ENCODE measurements at regions not wholly inside any gene's neighbourhood (a gene's known extent, or its start where the extent isn't known, plus 50 kb on each side); places are given as distances from the start of the nearest gene placed in this dataset.

DNA sequence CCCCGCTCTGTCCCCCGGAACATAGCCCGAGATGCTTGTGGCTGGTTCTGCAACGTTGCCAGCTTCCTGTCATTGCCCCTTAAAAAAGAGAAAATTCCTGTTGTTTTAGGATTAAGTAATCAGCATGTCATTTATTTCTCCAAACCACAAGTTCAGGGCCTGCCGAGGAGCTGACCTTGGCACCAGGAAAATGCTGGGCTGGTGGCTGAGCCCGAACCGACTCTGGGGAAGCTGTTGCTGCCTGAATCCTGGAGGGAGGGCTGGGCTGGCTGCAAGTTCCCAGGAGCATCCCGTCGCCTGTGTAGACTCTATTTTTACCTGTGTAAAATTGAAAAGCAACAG is 130.9 kb upstream of the FOXF1 start:
- CTCF ChIA-PET, result no interaction called here
- ATAC-seq, result no peak
- RAD21 ChIA-PET (ENCODE audit: low non-redundant PET in 1 of 2, low total read pairs in 2 of 2, uncharacterized antibody in 2 of 2, unreplicated experiment in 2 of 2), result no interaction called here

DNA sequence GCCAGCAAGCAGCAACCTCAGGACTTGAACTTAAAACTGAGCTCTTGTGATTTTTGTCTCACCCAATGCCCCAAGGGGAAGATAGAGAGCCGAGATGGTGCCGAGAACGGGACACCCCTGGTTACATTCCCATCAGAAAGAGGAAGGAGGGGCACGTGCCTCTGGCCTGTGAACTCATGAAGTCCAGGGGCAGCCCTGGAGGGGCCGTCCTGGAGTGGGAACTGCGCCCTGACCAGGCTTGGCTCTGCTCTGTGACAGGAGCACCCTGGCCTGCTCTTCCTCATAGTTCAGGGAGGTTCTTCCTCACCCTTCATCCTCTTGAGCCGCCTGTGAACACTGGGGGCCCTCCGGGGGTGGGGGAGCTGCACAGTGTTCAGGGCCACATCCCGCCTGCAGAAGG is 130.3 kb upstream of the FOXF1 start:
- DNase-seq (ENCODE audit: low read depth, low spot score) (no peak), ATAC-seq (no peak)
- Histone ChIP-seq H3K4me1 (ENCODE audit: control insufficient read depth in 1 of 2, insufficient read depth in 2 of 2, low read length in 2 of 2) (peaks cover 9 to 22% of the 10 kb centered on the region in 2 experiments; a peak in 3 of 4 replicates), H2AFZ (ENCODE audit: low read depth, low read length, poor library complexity, severe bottlenecking) (no peak overlapping the region), H3K27ac (ENCODE audit: low read depth, low read length) (no peak overlapping the region), H3K9me3 (ENCODE audit: control insufficient read depth in 1 of 2, insufficient read depth in 1 of 2, low read depth in 1 of 2, low read length in 2 of 2) (no peaks in the 10 kb centered on the region), H3K4me2 (ENCODE audit: low read length) (no peak overlapping the region), H3K9me2 (ENCODE audit: insufficient read depth) (no peaks in the 10 kb centered on the region), H3K9ac (ENCODE audit: low read length) (no peak overlapping the region), H3K4me3 (replicated peaks in 1 of 2; ENCODE audit: low read depth in 1 of 2, low read length in 2 of 2) (no peak overlapping the region), H3K79me2 (ENCODE audit: insufficient read depth, low read length) (no peaks in the 10 kb centered on the region), H4K20me1 (ENCODE audit: insufficient read depth) (no peaks in the 10 kb centered on the region), H3K27me3 (ENCODE audit: insufficient read depth, low read length) (no peaks in the 10 kb centered on the region), H3K36me3 (ENCODE audit: control insufficient read depth in 1 of 2, insufficient read depth in 2 of 2, low read length in 2 of 2) (no peaks in the 10 kb centered on the region)
- intact Hi-C loops (cut with micrococcal nuclease), result no loop called here
- no TSS peak for BruUV-seq (replicated peaks)
- RAD21 ChIA-PET (ENCODE audit: low non-redundant PET in 1 of 2, low total read pairs in 2 of 2, uncharacterized antibody in 2 of 2, unreplicated experiment in 2 of 2), result no interaction called here
- CTCF ChIA-PET, result no interaction called here
- POLR2A ChIA-PET, result interaction anchor here (1.1 kb wide), 1 partner anchor 16 kb away, joined by 3 read pairs; no protein-coding TSS in a partner anchor
- TF ChIP-seq YY1 (IDR thresholded peaks at IDR 0.05; ENCODE audit: extremely low read depth, insufficient replicate concordance, low read depth, low read length) (no peak), POLR2A (IDR thresholded peaks at IDR 0.05; ENCODE audit: borderline replicate concordance, extremely low read depth, insufficient read depth, insufficient read length) (no peak), SRF (IDR thresholded peaks at IDR 0.05; ENCODE audit: low read depth) (no peak), JUND (IDR thresholded peaks at IDR 0.05) (no peak), EGR1 (IDR thresholded peaks at IDR 0.05; ENCODE audit: low read depth) (no peak), POLR2AphosphoS5 (IDR thresholded peaks at IDR 0.05; ENCODE audit: low read depth, low read length) (no peak), RAD21 (IDR thresholded peaks at IDR 0.05; ENCODE audit: low read depth) (no peak)
- TF ChIP-seq, protein P1, sequence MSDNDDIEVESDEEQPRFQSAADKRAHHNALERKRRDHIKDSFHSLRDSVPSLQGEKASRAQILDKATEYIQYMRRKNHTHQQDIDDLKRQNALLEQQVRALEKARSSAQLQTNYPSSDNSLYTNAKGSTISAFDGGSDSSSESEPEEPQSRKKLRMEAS (IDR thresholded peaks at IDR 0.05), result no peak
- TF ChIP-seq, protein P2, sequence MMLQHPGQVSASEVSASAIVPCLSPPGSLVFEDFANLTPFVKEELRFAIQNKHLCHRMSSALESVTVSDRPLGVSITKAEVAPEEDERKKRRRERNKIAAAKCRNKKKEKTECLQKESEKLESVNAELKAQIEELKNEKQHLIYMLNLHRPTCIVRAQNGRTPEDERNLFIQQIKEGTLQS (IDR thresholded peaks at IDR 0.05), result no peak
- TF ChIP-seq, protein P3, sequence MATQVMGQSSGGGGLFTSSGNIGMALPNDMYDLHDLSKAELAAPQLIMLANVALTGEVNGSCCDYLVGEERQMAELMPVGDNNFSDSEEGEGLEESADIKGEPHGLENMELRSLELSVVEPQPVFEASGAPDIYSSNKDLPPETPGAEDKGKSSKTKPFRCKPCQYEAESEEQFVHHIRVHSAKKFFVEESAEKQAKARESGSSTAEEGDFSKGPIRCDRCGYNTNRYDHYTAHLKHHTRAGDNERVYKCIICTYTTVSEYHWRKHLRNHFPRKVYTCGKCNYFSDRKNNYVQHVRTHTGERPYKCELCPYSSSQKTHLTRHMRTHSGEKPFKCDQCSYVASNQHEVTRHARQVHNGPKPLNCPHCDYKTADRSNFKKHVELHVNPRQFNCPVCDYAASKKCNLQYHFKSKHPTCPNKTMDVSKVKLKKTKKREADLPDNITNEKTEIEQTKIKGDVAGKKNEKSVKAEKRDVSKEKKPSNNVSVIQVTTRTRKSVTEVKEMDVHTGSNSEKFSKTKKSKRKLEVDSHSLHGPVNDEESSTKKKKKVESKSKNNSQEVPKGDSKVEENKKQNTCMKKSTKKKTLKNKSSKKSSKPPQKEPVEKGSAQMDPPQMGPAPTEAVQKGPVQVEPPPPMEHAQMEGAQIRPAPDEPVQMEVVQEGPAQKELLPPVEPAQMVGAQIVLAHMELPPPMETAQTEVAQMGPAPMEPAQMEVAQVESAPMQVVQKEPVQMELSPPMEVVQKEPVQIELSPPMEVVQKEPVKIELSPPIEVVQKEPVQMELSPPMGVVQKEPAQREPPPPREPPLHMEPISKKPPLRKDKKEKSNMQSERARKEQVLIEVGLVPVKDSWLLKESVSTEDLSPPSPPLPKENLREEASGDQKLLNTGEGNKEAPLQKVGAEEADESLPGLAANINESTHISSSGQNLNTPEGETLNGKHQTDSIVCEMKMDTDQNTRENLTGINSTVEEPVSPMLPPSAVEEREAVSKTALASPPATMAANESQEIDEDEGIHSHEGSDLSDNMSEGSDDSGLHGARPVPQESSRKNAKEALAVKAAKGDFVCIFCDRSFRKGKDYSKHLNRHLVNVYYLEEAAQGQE (IDR thresholded peaks at IDR 0.05; ENCODE audit: low read depth), result no peak
- TF ChIP-seq, protein P4, sequence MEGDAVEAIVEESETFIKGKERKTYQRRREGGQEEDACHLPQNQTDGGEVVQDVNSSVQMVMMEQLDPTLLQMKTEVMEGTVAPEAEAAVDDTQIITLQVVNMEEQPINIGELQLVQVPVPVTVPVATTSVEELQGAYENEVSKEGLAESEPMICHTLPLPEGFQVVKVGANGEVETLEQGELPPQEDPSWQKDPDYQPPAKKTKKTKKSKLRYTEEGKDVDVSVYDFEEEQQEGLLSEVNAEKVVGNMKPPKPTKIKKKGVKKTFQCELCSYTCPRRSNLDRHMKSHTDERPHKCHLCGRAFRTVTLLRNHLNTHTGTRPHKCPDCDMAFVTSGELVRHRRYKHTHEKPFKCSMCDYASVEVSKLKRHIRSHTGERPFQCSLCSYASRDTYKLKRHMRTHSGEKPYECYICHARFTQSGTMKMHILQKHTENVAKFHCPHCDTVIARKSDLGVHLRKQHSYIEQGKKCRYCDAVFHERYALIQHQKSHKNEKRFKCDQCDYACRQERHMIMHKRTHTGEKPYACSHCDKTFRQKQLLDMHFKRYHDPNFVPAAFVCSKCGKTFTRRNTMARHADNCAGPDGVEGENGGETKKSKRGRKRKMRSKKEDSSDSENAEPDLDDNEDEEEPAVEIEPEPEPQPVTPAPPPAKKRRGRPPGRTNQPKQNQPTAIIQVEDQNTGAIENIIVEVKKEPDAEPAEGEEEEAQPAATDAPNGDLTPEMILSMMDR (IDR thresholded peaks at IDR 0.05 in 2 of 3, conservative IDR thresholded peaks at IDR 0.05 in 1 of 3; ENCODE audit: borderline replicate concordance in 1 of 3, insufficient read depth in 1 of 3, low read depth in 2 of 3, low read length in 2 of 3), result no peak

More for the DNA sequence above, 130.9 kb upstream of the FOXF1 start:
- no peak overlapping the region for H2AFZ ChIP-seq (ENCODE audit: low read depth, low read length, poor library complexity, severe bottlenecking)
- no peaks in the 10 kb centered on the region for H3K9me2 ChIP-seq (ENCODE audit: insufficient read depth)
- no peaks in the 10 kb centered on the region for H3K36me3 ChIP-seq (ENCODE audit: control insufficient read depth in 1 of 2, insufficient read depth in 2 of 2, low read length in 2 of 2)
- no peaks in the 10 kb centered on the region for H4K20me1 ChIP-seq (ENCODE audit: insufficient read depth)
- H3K4me3 ChIP-seq (replicated peaks in 1 of 2; ENCODE audit: low read depth in 1 of 2, low read length in 2 of 2), result no peak overlapping the region
- no peak overlapping the region for H3K4me2 ChIP-seq (ENCODE audit: low read length)
- POLR2A ChIA-PET, result interaction anchor here (1.1 kb wide), 1 partner anchor 17 kb away, joined by 3 read pairs; no protein-coding TSS in a partner anchor
- H3K27ac ChIP-seq (ENCODE audit: low read depth, low read length), result no peak overlapping the region
- no peak overlapping the region for H3K9ac ChIP-seq (ENCODE audit: low read length)
- peaks cover 9 to 20% of the 10 kb centered on the region in 2 experiments; a peak in 3 of 4 replicates for H3K4me1 ChIP-seq (ENCODE audit: control insufficient read depth in 1 of 2, insufficient read depth in 2 of 2, low read length in 2 of 2)
- BruUV-seq (replicated peaks), result no TSS peak
- H3K79me2 ChIP-seq (ENCODE audit: insufficient read depth, low read length), result no peaks in the 10 kb centered on the region
- no peak for TF ChIP-seq SP1 (IDR thresholded peaks at IDR 0.05; ENCODE audit: low read depth)
- TF ChIP-seq EGR1 (IDR thresholded peaks at IDR 0.05; ENCODE audit: low read depth), result no peak
- TF ChIP-seq EZH2phosphoT487 (IDR thresholded peaks at IDR 0.05; ENCODE audit: borderline replicate concordance), result no peak
- DNase-seq (ENCODE audit: low read depth, low spot score), result no peak
- intact Hi-C loops (cut with micrococcal nuclease), result no loop called here
- no peaks in the 10 kb centered on the region for H3K27me3 ChIP-seq (ENCODE audit: insufficient read depth, low read length)
- peaks cover 0 to 3% of the 10 kb centered on the region in 2 experiments; a peak in 1 of 4 replicates for H3K9me3 ChIP-seq (ENCODE audit: control insufficient read depth in 1 of 2, insufficient read depth in 1 of 2, low read depth in 1 of 2, low read length in 2 of 2)
